Right ventricle myocardium inferior (tissue), 1 donor: ENCODE measurements at regions not wholly inside any gene's neighbourhood (a gene's known extent, or its start where the extent isn't known, plus 50 kb on each side); places are given as distances from the start of the nearest gene placed in this dataset.
"Not testable (repeated sequence)": the region's sequence is repeated elsewhere in the genome, so short reads cannot be mapped to it uniquely, and the experiment has no call there.

Experiments used
- ATAC-seq: fragments of 200-7000 bp; cut with Tn5 transposase; one replicate; pipeline ENCODE4 v1.9.1; 2020; ENCODE audit warnings: mild to moderate bottlenecking, moderate library complexity
- DNase-seq: peaks from one replicate; pipeline ENCODE4 v3.0.0; 2021; ENCODE audit errors: missing footprints
- intact Hi-C: fragments of 100-400 bp; cut with DNase I; formaldehyde crosslinking; loops from one replicate; pipeline ENCODE4 v1.11.0; 2022
- donor health status: DM: no; HTN: yes; CAD: no; lungs with severe emphysema.

- DNase-seq, intact Hi-C loops, ATAC-seq: not testable (repeated sequence)
Measured at GRCh38 chr21:32823296-32823695, 51.7 kb upstream of the PAXBP1 start.

GRCh38 chr21:32824950-32825349 lies 53.4 kb upstream of the PAXBP1 start:
- DNase-seq (no peak), ATAC-seq (no peak)
- intact Hi-C loops, result loop anchor here (5.0 kb wide), 2 partner anchors 173 to 372 kb away; no protein-coding TSS in a partner anchor

GRCh38 chr21:32826329-32827167 lies 55.0 kb upstream of the PAXBP1 start:
- ATAC-seq (peak; percentile 80), DNase-seq (no peak)
- intact Hi-C loops, result loop anchor here (5.0 kb wide), 2 partner anchors 174 to 371 kb away; no protein-coding TSS in a partner anchor

GRCh38 chr21:32828908-32829307 lies 57.4 kb upstream of the PAXBP1 start:
- no peak for ATAC-seq
- intact Hi-C loops, result loop anchor here (5.0 kb wide), 2 partner anchors 177 to 368 kb away; no protein-coding TSS in a partner anchor
- DNase-seq, result no peak

- DNase-seq, result no peak
- ATAC-seq, result no peak
- intact Hi-C loops, result loop anchor here (5.0 kb wide), 2 partner anchors 177 to 368 kb away; no protein-coding TSS in a partner anchor
Measured at GRCh38 chr21:32829504-32829903, 57.9 kb upstream of the PAXBP1 start.

- intact Hi-C loops, ATAC-seq: not testable (repeated sequence)
Measured at GRCh38 chr21:32831779-32832178, 60.2 kb upstream of the PAXBP1 start.

GRCh38 chr21:32834211-32834915 lies 62.8 kb upstream of the PAXBP1 start:
- no peak for DNase-seq
- intact Hi-C loops, result no loop called here
- no peak for ATAC-seq

More at GRCh38 chr21:32831779-32832178, 60.2 kb upstream of the PAXBP1 start:
- not testable (repeated sequence) for DNase-seq

- no peak for DNase-seq
- intact Hi-C loops, result no loop called here
- ATAC-seq, result no peak
Measured at GRCh38 chr21:32834916-32835235, 63.3 kb upstream of the PAXBP1 start.

- DNase-seq, result no peak
- ATAC-seq, result no peak
- intact Hi-C loops, result no loop called here
Measured at GRCh38 chr21:32842146-32842545, 70.6 kb upstream of the PAXBP1 start.

- DNase-seq (no peak), ATAC-seq (no peak)
- intact Hi-C loops, result no loop called here
Measured at GRCh38 chr21:32843561-32843960, 72.0 kb upstream of the PAXBP1 start.

- ATAC-seq (no peak), DNase-seq (no peak)
- intact Hi-C loops, result no loop called here
Measured at GRCh38 chr21:32844076-32844475, 72.5 kb upstream of the PAXBP1 start.

- intact Hi-C loops, result no loop called here
Measured at GRCh38 chr21:32844653-32845436, 73.3 kb upstream of the PAXBP1 start.

GRCh38 chr21:32858628-32859027 lies 87.1 kb upstream of the PAXBP1 start:
- no peak for ATAC-seq
- intact Hi-C loops, result no loop called here
- no peak for DNase-seq

More at GRCh38 chr21:32844653-32845436, 73.3 kb upstream of the PAXBP1 start:
- no peak for ATAC-seq
- DNase-seq, result no peak

GRCh38 chr21:32860399-32860798 lies 88.8 kb upstream of the PAXBP1 start:
- DNase-seq, result no peak
- no peak for ATAC-seq
- intact Hi-C loops, result no loop called here

- ATAC-seq (no peak), DNase-seq (no peak)
- intact Hi-C loops, result no loop called here
Measured at GRCh38 chr21:32861866-32862265, 90.3 kb upstream of the PAXBP1 start.

- intact Hi-C loops, result no loop called here
- ATAC-seq, result no peak
Measured at GRCh38 chr21:32867597-32867996, 96.0 kb upstream of the PAXBP1 start.

GRCh38 chr21:32868631-32869454 lies 97.3 kb upstream of the PAXBP1 start:
- ATAC-seq (no peak), DNase-seq (no peak)
- intact Hi-C loops, result no loop called here

More at GRCh38 chr21:32867597-32867996, 96.0 kb upstream of the PAXBP1 start:
- no peak for DNase-seq

- intact Hi-C loops, result no loop called here
- ATAC-seq (no peak), DNase-seq (no peak)
Measured at GRCh38 chr21:32869459-32869858, 97.9 kb upstream of the PAXBP1 start.
